Skeletal muscle tissue (tissue), 3 donors: ENCODE measurements at regions not wholly inside any gene's neighbourhood (a gene's known extent, or its start where the extent isn't known, plus 50 kb on each side); places are given as distances from the start of the nearest gene placed in this dataset.
"Not testable (repeated sequence)": the region's sequence is repeated elsewhere in the genome, so short reads cannot be mapped to it uniquely, and the experiment has no call there.

ENCODE experiments used
- H3K27ac ChIP-seq: one replicate; pipeline ENCODE4 v1.7.0; 2013; ENCODE audit warnings: mild to moderate bottlenecking, low read depth, low read length, inconsistent platforms
- H3K27me3 ChIP-seq, 3 donors: one replicate each; pipeline ENCODE4 v1.7.0; 2013; ENCODE audit warnings: low read length in 3 of 3; ENCODE audit not compliant: control insufficient read depth in 3 of 3, insufficient read depth in 3 of 3
- H3K36me3 ChIP-seq, 3 donors: one replicate each; pipeline ENCODE4 v1.7.0; 2013; ENCODE audit warnings: low read length in 3 of 3; ENCODE audit not compliant: control insufficient read depth in 3 of 3, insufficient read depth in 3 of 3
- H3K4me1 ChIP-seq, 3 donors: one replicate each; pipeline ENCODE4 v1.7.0; 2013; ENCODE audit warnings: low read length in 3 of 3, mild to moderate bottlenecking in 3 of 3; ENCODE audit not compliant: control insufficient read depth in 3 of 3, insufficient read depth in 3 of 3
- H3K4me3 ChIP-seq, 3 donors: one replicate each; pipeline ENCODE4 v1.7.0; 2013; ENCODE audit warnings: low read length in 3 of 3
- H3K9ac ChIP-seq, 3 donors: one replicate each; pipeline ENCODE4 v1.7.0; 2013; ENCODE audit warnings: low read length in 3 of 3, mild to moderate bottlenecking in 3 of 3, moderate library complexity in 2 of 3, low read depth in 1 of 3
- H3K9me3 ChIP-seq, 3 donors: one replicate each; pipeline ENCODE4 v1.7.0; 2013; ENCODE audit warnings: low read length in 3 of 3; ENCODE audit not compliant: control insufficient read depth in 3 of 3
- donor health status: Osteomylitis.

- Histone ChIP-seq H3K9me3 (peaks cover 0 to 5% (median 0%) of the 10 kb centered on the region in 3 donors), H3K27me3 (no peaks in the 10 kb centered on the region), H3K9ac (no peak overlapping the region), H3K27ac (no peak overlapping the region), H3K36me3 (no peaks in the 10 kb centered on the region), H3K4me1 (no peaks in the 10 kb centered on the region), H3K4me3 (no peak overlapping the region)
Measured at GRCh38 chr4:79207281-79207680, 118.6 kb downstream of the NAA11 start.

DNA sequence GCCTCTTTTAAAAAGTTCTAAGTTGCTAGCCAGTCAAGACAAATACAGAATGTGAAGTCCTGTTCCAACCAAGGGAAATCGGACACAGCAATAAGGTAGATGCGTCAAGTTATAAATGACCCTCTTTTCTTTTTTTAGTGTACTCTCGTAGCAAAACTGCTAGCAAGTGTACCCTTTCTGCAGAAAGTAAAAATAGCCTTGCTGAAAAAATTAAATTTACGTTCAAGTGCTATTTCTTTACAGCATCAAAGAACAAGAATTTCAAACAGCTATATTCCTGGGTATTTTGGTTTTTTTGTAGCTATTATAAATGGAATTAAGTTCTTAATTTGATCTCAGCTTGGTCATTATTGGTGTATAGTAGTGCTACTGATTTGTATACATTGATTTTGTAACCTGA lies 119.2 kb downstream of the NAA11 start:
- no peak overlapping the region for H3K27ac ChIP-seq
- peaks cover 0 to 5% (median 0%) of the 10 kb centered on the region in 3 donors for H3K9me3 ChIP-seq
- no peaks in the 10 kb centered on the region for H3K36me3 ChIP-seq
- no peak overlapping the region for H3K9ac ChIP-seq
- H3K4me3 ChIP-seq, result no peak overlapping the region
- no peaks in the 10 kb centered on the region for H3K4me1 ChIP-seq
- H3K27me3 ChIP-seq, result no peaks in the 10 kb centered on the region

DNA sequence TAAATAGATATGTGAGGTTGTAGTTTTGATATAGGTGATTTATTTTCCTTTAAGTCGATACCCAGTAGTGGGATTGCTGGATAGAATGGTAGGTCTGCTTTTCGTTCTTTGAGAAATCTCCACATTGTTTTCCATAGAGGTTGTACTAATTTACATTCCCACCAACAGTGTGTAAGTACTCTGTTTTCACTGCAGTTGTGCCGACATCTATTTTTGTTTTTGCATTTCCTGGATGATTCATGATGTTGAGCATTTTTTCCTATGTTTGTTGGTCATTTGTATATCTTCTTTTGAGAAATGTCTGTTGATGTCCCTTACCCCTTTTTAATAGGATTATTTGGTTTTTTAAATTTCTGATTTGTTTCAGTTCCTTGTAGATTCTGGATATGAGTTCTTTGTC lies 120.7 kb downstream of the NAA11 start:
- Histone ChIP-seq H3K36me3 (no peaks in the 10 kb centered on the region), H3K27ac (no peak overlapping the region), H3K27me3 (no peaks in the 10 kb centered on the region), H3K9me3 (peaks cover 0 to 5% (median 0%) of the 10 kb centered on the region in 3 donors), H3K4me3 (no peak overlapping the region), H3K4me1 (no peaks in the 10 kb centered on the region), H3K9ac (no peak overlapping the region)

GRCh38 chr4:79201971-79202370 lies 123.9 kb downstream of the NAA11 start:
- Histone ChIP-seq H3K4me3 (no peak overlapping the region), H3K27me3 (no peaks in the 10 kb centered on the region), H3K4me1 (no peaks in the 10 kb centered on the region), H3K9ac (no peak overlapping the region), H3K27ac (no peak overlapping the region), H3K9me3 (peaks cover 0 to 5% (median 0%) of the 10 kb centered on the region in 3 donors), H3K36me3 (no peaks in the 10 kb centered on the region)

GRCh38 chr4:79199743-79200142 lies 126.1 kb downstream of the NAA11 start:
- no peaks in the 10 kb centered on the region for H3K36me3 ChIP-seq
- H3K27me3 ChIP-seq, result no peaks in the 10 kb centered on the region
- H3K9me3 ChIP-seq, result no peaks in the 10 kb centered on the region
- H3K4me1 ChIP-seq, result no peaks in the 10 kb centered on the region
- H3K4me3 ChIP-seq, result no peak overlapping the region
- no peak overlapping the region for H3K9ac ChIP-seq
- no peak overlapping the region for H3K27ac ChIP-seq

DNA sequence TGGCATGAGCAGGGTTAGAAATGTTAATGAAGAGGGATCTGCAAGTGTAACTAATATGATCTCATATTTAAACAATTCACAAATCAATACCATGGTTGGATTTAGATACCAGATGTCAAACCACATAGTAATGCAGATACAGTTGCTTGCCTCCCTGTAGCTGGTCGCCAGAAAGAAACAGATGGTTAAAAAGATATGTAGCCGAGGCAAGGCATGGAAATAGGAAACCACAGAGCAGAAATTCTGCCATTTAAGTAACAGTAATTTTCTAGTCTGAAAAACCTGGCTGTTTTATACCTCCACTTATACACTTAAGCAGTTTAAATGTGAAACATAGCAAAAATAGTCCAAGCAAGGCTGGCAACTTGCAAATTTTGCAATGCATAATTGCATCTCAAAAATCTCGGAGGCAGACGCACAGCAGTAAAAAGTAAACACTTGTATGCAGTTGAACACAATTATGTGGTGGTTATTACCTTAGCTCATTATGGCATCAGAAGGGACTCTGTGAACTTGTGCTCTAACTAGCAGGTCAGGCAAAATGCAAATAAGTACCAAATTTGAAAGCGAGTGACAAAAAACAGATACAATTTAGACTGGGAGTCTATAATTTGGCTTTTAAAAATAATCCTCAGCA lies 126.8 kb downstream of the NAA11 start:
- Histone ChIP-seq H3K9me3 (no peaks in the 10 kb centered on the region), H3K9ac (no peak overlapping the region), H3K27me3 (no peaks in the 10 kb centered on the region), H3K4me1 (no peaks in the 10 kb centered on the region), H3K27ac (no peak overlapping the region), H3K4me3 (no peak overlapping the region), H3K36me3 (no peaks in the 10 kb centered on the region)

DNA sequence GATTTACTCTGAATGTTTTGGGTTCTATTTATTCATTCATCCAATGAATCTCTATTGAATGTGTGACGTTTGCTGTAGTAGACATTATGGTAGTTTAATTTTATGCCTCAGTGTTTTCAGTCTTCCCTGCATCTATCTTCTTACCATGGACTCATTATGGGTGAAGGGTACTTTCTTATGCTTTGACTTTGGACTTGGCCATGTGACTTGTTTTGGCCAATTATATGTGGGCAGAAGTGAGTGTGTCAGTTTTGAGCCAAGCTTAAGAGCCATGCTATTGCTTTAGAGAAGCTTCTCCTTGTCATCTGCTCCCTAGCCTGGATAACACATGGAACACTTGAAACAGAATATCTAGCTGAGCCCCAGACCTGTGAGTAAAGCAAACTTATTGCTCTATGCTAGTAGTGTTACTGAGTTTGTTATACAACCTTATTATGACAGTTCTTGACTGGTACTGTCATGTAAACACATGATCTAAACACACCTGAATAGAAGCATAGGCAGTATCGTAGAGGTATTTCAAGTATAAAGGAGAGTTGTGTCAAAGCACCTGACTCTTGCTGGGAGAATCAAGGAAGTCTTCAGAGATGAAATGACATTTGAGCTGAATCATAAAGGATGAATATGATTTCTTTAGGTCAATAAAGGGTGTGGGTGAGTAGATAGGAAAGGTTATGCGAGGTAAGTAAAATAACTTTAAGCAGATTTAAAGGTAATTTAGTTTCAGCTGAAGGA lies 128.4 kb downstream of the NAA11 start:
- H3K9me3 ChIP-seq, result no peaks in the 10 kb centered on the region
- H3K36me3 ChIP-seq, result no peaks in the 10 kb centered on the region
- no peaks in the 10 kb centered on the region for H3K4me1 ChIP-seq
- no peaks in the 10 kb centered on the region for H3K27me3 ChIP-seq
- no peak overlapping the region for H3K9ac ChIP-seq
- no peak overlapping the region for H3K27ac ChIP-seq
- no peak overlapping the region for H3K4me3 ChIP-seq

DNA sequence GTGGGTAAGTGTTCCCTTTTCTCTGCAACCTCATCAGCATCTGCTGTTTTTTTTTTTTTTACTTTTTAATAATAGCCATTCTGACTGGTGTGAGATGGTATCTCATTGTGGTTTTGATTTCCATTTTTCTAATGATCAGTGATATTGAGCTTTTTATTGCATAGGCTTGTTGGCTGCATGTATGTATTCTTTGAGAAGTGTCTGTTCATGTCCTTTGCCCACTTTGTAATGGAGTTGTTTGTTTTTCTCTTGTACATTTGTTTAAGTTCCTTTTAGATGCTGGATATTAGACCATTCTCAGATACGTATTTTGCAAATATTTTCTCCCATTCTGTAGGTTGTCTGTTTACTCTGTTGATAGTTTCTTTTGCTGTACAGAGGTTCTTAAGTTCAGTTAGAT lies 134.6 kb downstream of the NAA11 start:
- not testable (repeated sequence) for H3K9me3 ChIP-seq, H3K4me1 ChIP-seq, H3K4me3 ChIP-seq, H3K9ac ChIP-seq, H3K27me3 ChIP-seq, H3K27ac ChIP-seq, H3K36me3 ChIP-seq

DNA sequence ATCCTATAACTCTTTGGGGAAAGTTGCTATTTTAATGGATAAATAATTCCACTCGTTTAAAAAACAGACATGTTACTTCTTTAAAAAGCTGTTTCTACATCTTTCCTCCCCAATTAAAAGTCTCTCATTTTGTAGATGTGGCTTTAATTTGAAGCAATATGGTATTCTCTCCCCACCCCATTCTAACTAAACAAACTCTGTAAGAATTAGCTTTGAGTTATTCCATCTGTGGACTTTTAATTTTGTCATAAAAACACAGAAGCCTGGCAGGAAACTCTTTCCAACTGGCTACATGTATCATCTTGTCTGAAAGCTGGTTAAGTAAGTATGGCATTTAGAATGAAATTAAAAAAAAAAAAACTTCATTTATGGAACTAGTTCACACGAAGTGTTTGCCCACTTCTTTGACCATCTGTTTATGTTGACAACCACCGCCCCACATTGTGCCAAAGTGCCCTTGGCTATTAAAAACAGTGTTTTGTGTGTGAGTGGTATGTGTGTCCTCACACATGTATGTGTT lies 140.3 kb downstream of the NAA11 start:
- Histone ChIP-seq H3K4me3 (no peak overlapping the region), H3K36me3 (no peaks in the 10 kb centered on the region), H3K4me1 (no peaks in the 10 kb centered on the region), H3K27me3 (no peaks in the 10 kb centered on the region), H3K9ac (no peak overlapping the region), H3K9me3 (no peaks in the 10 kb centered on the region), H3K27ac (no peak overlapping the region)

- no peak overlapping the region for H3K4me3 ChIP-seq
- H3K9me3 ChIP-seq, result no peaks in the 10 kb centered on the region
- no peaks in the 10 kb centered on the region for H3K27me3 ChIP-seq
- H3K9ac ChIP-seq, result no peak overlapping the region
- no peak overlapping the region for H3K27ac ChIP-seq
- H3K4me1 ChIP-seq, result no peaks in the 10 kb centered on the region
- no peaks in the 10 kb centered on the region for H3K36me3 ChIP-seq
Measured at GRCh38 chr4:79184476-79184875, 141.4 kb downstream of the NAA11 start.
